Bronchial epithelial cell (primary cell): ENCODE measurements at regions not wholly inside any gene's neighbourhood (a gene's known extent, or its start where the extent isn't known, plus 50 kb on each side); places are given as distances from the start of the nearest gene placed in this dataset.
A peak's percentile ranks its signal among the peaks of the same experiment; 100 is the strongest.
"Not testable (repeated sequence)": the region's sequence is repeated elsewhere in the genome, so short reads cannot be mapped to it uniquely, and the experiment has no call there.

Source experiments
- DNase-seq: peaks from one replicate; pipeline ENCODE4 v3.0.0-alpha.2; 2010; ENCODE audit warnings: low read depth
- FAIRE-seq: peaks from 2 replicates; lab custom pipeline; 2011; peaks lifted over from hg19 to GRCh38; lab: Jason Lieb, UNC
- H3K27me3 ChIP-seq: 2 replicates; pipeline ENCODE4 v1.5.1; 2011; ENCODE audit warnings: low read length; ENCODE audit not compliant: control insufficient read depth, insufficient read depth
- H3K36me3 ChIP-seq: 2 replicates; pipeline ENCODE4 v1.5.1; 2011; ENCODE audit warnings: low read length; ENCODE audit not compliant: control insufficient read depth, insufficient read depth
- H3K4me3 ChIP-seq: 2 replicates; pipeline ENCODE4 v1.5.1; 2011; ENCODE audit warnings: mild to moderate bottlenecking, low read depth, low read length, control low read depth
- CTCF ChIP-seq: IDR thresholded peaks from 2 replicates; pipeline ENCODE4 v1.5.1; 2011; ENCODE audit warnings: mild to moderate bottlenecking, moderate library complexity, low read length, control low read depth, inconsistent platforms; ENCODE audit not compliant: insufficient read depth, severe bottlenecking

GRCh38 chr16:50453446-50453845, 84.7 kb upstream of the BRD7 start:
- H3K36me3 ChIP-seq = no peaks in the 10 kb centered on the region
- DNase-seq = no peak
- FAIRE-seq = no peak
- TF ChIP-seq CTCF = no peak
- H3K4me3 ChIP-seq = no peak overlapping the region
- H3K27me3 ChIP-seq = peaks cover 1% of the 10 kb centered on the region

- no peak for DNase-seq
- Histone ChIP-seq H3K4me3 (no peak overlapping the region), H3K36me3 (no peaks in the 10 kb centered on the region), H3K27me3 (peaks cover 2% of the 10 kb centered on the region)
- FAIRE-seq = peak; percentile 40
- no peak for TF ChIP-seq CTCF
Measured at GRCh38 chr16:50451951-50452508, 83.2 kb upstream of the BRD7 start.

GRCh38 chr16:50450957-50451356, 82.2 kb upstream of the BRD7 start:
- H3K27me3 ChIP-seq = peaks cover 3% of the 10 kb centered on the region
- FAIRE-seq = no peak
- H3K36me3 ChIP-seq = no peaks in the 10 kb centered on the region
- no peak for TF ChIP-seq CTCF
- DNase-seq = no peak
- H3K4me3 ChIP-seq = no peak overlapping the region

- H3K4me3 ChIP-seq = no peak overlapping the region
- peaks cover 3% of the 10 kb centered on the region for H3K27me3 ChIP-seq
- H3K36me3 ChIP-seq = no peaks in the 10 kb centered on the region
- FAIRE-seq (no peak), DNase-seq (no peak)
- TF ChIP-seq CTCF = no peak
Measured at GRCh38 chr16:50449800-50450199, 81.0 kb upstream of the BRD7 start.

- DNase-seq (no peak), FAIRE-seq (no peak)
- Histone ChIP-seq H3K27me3 (peaks cover 3% of the 10 kb centered on the region), H3K36me3 (no peaks in the 10 kb centered on the region), H3K4me3 (no peak overlapping the region)
- TF ChIP-seq CTCF = no peak
Measured at GRCh38 chr16:50448981-50449380, 80.2 kb upstream of the BRD7 start.

GRCh38 chr16:50448522-50448921, 79.7 kb upstream of the BRD7 start:
- DNase-seq (no peak), FAIRE-seq (no peak)

GRCh38 chr16:50447386-50447785, 78.6 kb upstream of the BRD7 start:
- not testable (repeated sequence) for FAIRE-seq, H3K36me3 ChIP-seq, DNase-seq, H3K4me3 ChIP-seq, H3K27me3 ChIP-seq

More at GRCh38 chr16:50448522-50448921, 79.7 kb upstream of the BRD7 start:
- peak; percentile 7 for TF ChIP-seq CTCF
- Histone ChIP-seq H3K27me3 (peaks cover 3% of the 10 kb centered on the region), H3K36me3 (no peaks in the 10 kb centered on the region), H3K4me3 (no peak overlapping the region)
